GM18861 (cell line): ENCODE measurements at regions not wholly inside any gene's neighbourhood (a gene's known extent, or its start where the extent isn't known, plus 50 kb on each side); places are given as distances from the start of the nearest gene placed in this dataset.
"Not testable (repeated sequence)": the region's sequence is repeated elsewhere in the genome, so short reads cannot be mapped to it uniquely, and the experiment has no call there.

Source experiments
- ATAC-seq: cut with Tn5 transposase; IDR thresholded peaks from one replicate; pipeline ENCODE4 v1.9.1; 2021; ENCODE audit not compliant: unreplicated experiment

DNA sequence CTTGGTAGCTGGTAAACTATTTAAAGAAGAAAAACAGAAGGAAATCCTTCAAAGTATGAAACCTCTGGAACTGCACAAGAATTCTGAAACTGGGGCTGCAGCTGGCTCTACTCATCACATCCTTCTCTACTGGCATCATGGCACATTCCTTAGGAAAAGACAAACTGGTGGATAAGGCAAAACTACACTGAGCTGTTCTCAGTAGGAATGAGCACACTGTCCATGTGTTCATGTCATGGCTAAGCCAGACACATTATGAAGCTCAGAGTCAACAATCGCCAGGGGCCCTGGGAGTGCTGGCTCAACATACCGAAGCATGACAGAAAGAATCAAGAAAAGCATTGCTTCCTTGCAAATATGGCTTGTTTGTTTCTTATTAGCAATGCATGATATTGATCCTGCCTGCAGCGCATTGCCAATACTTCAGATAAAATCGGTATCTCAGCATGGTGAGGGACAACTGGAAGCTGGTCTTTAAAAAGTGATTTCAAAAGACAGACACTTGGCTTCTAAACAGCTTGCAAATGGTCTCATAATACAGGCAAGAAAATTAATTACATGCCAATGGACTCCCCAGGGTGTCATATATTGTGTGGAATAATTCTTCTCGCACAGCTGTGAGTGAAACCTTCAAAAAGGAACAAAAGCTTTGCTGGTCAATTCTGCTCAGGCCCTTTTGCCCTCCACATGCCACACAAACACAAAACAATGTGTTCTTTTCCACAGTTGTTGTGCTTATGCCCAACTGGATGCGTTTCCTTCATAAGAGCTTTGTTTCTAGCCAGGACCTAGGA lies 300.2 kb upstream of the VCX start:
- ATAC-seq: no peak

- ATAC-seq: no peak
Observed at GRCh38 chrX:7522860-7523259, 320.1 kb upstream of the VCX start.

DNA sequence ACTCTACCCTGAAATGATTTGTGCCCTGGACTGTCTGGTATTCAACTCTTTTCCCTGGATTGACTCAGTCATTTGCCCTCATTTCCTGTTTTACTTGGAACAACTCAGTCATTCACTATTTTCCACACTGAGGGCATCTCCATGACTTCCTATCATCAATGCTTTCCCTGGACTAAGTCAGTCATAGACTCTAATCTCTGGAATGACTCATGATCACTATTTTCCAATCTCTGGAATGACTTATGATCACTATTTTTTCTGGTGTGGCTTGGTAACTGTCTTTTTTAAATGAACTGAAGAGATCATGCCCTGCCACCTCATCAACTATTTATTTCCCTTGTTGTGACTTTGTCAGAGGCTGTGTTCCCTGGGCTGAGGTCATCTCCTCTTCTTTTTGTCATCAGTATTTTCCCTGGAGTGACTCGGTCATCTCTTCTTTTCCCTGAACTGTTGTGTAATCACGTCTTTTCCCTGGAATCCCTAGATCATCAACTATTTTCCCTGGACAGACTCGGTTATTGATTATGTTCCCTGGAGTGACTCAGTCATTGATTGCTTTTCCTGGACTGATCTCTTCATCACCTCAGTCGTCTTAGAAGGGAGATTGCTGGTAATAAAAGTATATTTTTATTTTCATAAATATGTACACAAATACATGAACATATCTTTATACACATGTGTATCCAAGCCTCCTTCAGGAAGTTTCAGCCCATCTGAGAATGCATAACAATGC lies 327.1 kb upstream of the VCX start:
- ATAC-seq: no peak

- no peak for ATAC-seq
Observed at GRCh38 chrX:7514871-7515599, 327.9 kb upstream of the VCX start.

DNA sequence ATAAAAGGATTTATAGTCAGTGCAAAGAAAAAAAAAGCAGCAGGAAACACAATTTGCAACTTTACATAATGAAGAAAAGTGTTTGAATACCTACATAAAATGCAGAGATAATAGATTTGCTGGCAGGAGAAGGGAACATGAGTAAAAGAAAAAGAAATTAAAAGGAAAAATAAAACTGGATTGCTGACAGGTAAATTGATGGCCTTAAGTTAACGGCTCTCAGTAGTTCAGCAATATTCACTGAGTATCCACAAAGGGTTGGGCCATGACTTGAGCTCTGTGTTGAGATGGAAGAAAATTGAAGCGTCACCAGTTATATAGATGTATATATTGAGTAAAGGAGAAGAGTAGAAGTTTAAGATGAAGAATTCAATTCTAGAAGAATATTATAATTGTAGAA lies 330.1 kb upstream of the VCX start:
- ATAC-seq: no peak

- ATAC-seq: no peak
Observed at GRCh38 chrX:7503251-7503650, 339.7 kb upstream of the VCX start.

GRCh38 chrX:7500386-7500785 lies 342.6 kb upstream of the VCX start:
- ATAC-seq: no peak

GRCh38 chrX:7486505-7486904 lies 338.6 kb upstream of the PUDP start:
- ATAC-seq: no peak

DNA sequence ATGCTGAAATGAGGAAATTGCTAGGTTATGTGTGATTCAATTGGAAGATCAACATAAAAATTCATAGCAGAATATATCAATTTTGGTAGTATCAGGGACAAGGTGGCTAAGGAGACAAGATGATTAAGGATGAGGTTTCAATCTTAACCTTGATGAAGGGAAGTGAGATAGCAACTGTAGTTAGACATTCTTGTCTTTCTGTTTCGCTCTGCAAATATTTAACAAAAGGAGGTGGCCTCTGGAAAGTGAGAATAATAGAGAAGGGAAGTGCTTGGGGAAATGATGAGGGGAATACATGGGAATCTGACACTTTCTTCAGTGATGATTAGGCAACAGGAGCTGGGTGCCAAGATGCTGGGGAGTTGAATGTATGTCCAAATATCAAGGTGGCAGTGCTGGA lies 337.1 kb upstream of the PUDP start:
- ATAC-seq: no peak

DNA sequence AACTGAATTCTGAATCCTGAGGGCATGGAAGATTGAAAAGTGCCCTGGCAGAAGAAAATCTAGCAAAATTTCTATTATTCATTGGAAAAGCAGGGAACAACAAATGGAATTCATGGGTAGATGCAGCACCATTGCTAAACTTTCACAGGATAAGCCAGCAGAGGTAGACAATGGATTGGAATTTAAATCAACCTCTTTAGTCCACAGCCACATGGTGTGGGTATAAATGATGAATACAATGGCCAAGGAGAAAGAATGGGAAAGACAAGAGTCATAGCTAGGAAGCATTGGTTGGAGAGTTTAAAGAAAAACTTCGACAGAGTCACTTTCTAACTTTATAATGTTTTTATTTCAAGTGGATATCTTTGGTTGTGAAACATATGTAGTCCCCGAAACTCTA lies 332.8 kb upstream of the PUDP start:
- ATAC-seq: no peak

GRCh38 chrX:7462110-7462509 lies 314.2 kb upstream of the PUDP start:
- ATAC-seq: no peak

DNA sequence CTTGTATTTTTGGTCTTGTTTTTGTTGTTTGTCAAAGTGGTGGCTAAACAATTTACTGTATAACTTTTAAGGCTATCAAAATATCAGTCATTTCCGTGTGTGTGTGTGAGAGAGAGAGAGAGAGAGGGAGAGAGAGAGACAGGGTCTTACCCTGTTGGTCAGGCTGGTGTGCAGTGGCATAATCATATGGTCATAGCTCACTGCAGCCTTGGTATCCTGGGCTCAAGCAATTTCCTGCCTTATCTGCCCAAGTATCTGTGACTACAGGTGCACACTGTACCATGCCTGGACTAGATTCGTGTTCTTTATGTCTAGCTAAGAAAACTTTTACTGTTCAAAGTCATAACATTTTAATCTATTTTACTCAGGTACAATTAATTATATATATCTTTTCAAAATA lies 313.1 kb upstream of the PUDP start:
- not testable (repeated sequence) for ATAC-seq

DNA sequence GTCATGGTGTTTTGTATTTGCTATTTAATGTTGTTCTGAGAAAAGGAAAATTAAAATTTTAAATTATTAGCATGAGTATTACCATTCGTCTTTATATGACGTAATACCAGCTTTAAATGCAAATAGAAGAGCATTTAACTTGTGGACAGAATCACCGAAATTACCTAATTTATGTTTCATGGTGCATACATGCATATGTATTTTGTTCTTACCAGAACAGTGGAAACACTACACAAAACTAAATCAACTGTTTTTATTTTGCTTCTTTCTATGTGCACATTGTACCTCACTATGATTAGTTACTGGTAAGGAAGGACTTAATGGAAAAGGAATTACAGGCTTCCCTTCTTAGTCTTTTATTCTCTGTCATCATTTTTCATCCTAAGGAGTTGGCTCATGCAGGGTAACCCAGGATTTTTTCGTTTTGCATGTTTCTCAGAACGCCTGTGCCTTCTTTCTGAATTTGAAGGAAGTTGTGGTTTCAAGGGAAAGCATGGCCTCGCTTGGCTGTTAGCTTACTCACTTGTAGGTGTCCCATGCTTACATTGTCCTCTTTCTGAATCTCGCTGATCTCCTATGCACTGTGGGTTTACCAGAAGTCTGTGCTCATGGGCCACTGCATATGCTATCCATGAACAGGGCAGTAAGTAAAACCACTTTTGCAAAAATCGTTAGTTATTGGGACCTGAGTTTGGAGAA lies 300.0 kb upstream of the PUDP start:
- no peak for ATAC-seq

DNA sequence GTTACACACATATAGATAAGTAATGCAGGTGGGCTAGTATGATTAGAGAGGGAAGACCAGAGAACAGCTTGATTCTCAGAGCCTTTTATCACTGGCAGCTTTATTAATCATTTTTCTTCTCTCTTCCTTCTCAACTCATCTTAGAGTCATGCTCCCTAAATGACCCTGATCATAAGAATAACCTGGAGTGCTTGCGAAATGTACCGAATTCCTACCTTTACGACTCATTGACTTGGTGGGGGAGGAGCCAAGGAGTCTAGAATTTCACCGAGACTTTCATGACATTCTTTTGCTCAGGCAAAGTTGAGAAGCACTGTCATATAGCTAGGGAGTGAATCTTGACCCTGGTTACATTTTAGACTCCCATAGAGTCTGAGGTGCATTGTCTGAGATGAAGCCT lies 298.9 kb upstream of the PUDP start:
- no peak for ATAC-seq

GRCh38 chrX:7444967-7445366 lies 297.0 kb upstream of the PUDP start:
- peak; percentile 68 for ATAC-seq

- ATAC-seq: no peak
Observed at GRCh38 chrX:7441586-7441985, 293.6 kb upstream of the PUDP start.

- ATAC-seq: no peak
Observed at GRCh38 chrX:7435822-7436221, 287.9 kb upstream of the PUDP start.

DNA sequence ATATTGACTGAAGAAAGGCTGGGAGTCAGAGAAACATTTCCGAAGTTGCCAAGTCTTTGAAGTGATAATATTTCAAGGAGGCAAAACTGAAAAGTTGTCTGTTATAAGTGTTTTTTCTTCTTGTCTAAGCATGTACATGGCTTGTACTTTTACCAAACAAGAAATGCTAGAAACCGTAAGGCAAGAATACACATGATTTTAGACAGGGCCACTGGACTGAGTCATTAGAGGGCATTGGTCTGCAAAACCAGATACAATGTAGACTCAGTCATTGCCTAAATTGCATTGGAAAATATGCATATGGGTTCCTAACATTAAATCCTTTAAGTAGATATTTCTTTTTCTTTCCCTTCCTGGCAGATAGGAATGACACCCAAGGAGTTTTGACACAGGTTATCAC lies 284.9 kb upstream of the PUDP start:
- no peak for ATAC-seq

- ATAC-seq: no peak
Observed at GRCh38 chrX:7420717-7421116, 272.8 kb upstream of the PUDP start.

GRCh38 chrX:7414753-7415152 lies 266.8 kb upstream of the PUDP start:
- ATAC-seq: no peak

GRCh38 chrX:7412840-7413239 lies 264.9 kb upstream of the PUDP start:
- no peak for ATAC-seq
